ENCODE measurements at regions not wholly inside any gene's neighbourhood (a gene's known extent, or its start where the extent isn't known, plus 50 kb on each side); places are given as distances from the start of the nearest gene placed in this dataset.

- DNase-seq: no peak
Measured at GRCh38 chr3:107309312-107309711, 67.9 kb upstream of the CCDC54 start.

GRCh38 chr3:107313711-107314110 is 63.5 kb upstream of the CCDC54 start:
- DNase-seq: no peak

- no peak for DNase-seq
Measured at GRCh38 chr3:107315141-107315540, 62.1 kb upstream of the CCDC54 start.

- no peak for DNase-seq
Measured at GRCh38 chr3:107323723-107324122, 53.5 kb upstream of the CCDC54 start.

GRCh38 chr3:107325446-107325845 is 51.8 kb upstream of the CCDC54 start:
- DNase-seq: no peak

Data from NCI-H69 (cell line).